ENCODE measurements at regions not wholly inside any gene's neighbourhood (a gene's known extent, or its start where the extent isn't known, plus 50 kb on each side); places are given as distances from the start of the nearest gene placed in this dataset.

GRCh38 chr4:181645489-181645888 is 597.7 kb upstream of the TENM3 start:
- Histone ChIP-seq H3K27me3 (replicated peaks in 1 of 7) (no peaks in the 10 kb centered on the region), H3K4me1 (no peaks in the 10 kb centered on the region), H3K27ac (no peak overlapping the region), H3K36me3 (no peaks in the 10 kb centered on the region), H3K4me3 (no peak overlapping the region), H3K9me3 (peaks cover 0 to 16% (median 3%) of the 10 kb centered on the region in 8 donors)
- TF ChIP-seq POLR2A (IDR thresholded peaks at IDR 0.05) (no peak), POLR2AphosphoS5 (IDR thresholded peaks at IDR 0.05) (no peak), CTCF (IDR thresholded peaks at IDR 0.05 in 8 of 11, conservative IDR thresholded peaks at IDR 0.05 in 3 of 11) (no peak)
- intact Hi-C loops (cut with DNase I; ENCODE audit: low total_unique reads), result no loop called here
- WGBS, 5 donors, result 21 to 45% (median 28%) methylated on average over 2 of the region's 2 CpGs
- no peak for DNase-seq

GRCh38 chr4:181646864-181647263 is 596.3 kb upstream of the TENM3 start:
- intact Hi-C loops (cut with DNase I; ENCODE audit: low total_unique reads), result no loop called here

GRCh38 chr4:181647396-181648147 is 595.6 kb upstream of the TENM3 start:
- no peak for TF ChIP-seq POLR2AphosphoS5 (IDR thresholded peaks at IDR 0.05)
- no peak for TF ChIP-seq POLR2A (IDR thresholded peaks at IDR 0.05)
- TF ChIP-seq CTCF (IDR thresholded peaks at IDR 0.05 in 8 of 11, conservative IDR thresholded peaks at IDR 0.05 in 3 of 11), result no peak
- H3K27ac ChIP-seq, result no peak overlapping the region
- H3K4me1 ChIP-seq, result no peaks in the 10 kb centered on the region
- no peaks in the 10 kb centered on the region for H3K27me3 ChIP-seq (replicated peaks in 1 of 7)
- peaks cover 0 to 6% (median 2%) of the 10 kb centered on the region in 8 donors for H3K9me3 ChIP-seq
- 58 to 66% (median 61%) methylated on average over 19 of the region's 19 CpGs for WGBS, 5 donors
- no peak overlapping the region for H3K4me3 ChIP-seq
- no peak for DNase-seq
- intact Hi-C loops (cut with DNase I; ENCODE audit: low total_unique reads), result no loop called here
- H3K36me3 ChIP-seq, result no peaks in the 10 kb centered on the region

More at GRCh38 chr4:181646864-181647263, 596.3 kb upstream of the TENM3 start:
- H3K36me3 ChIP-seq, result no peaks in the 10 kb centered on the region
- no peak for DNase-seq
- H3K9me3 ChIP-seq, result peaks cover 0 to 12% (median 3%) of the 10 kb centered on the region in 8 donors
- TF ChIP-seq CTCF (IDR thresholded peaks at IDR 0.05 in 8 of 11, conservative IDR thresholded peaks at IDR 0.05 in 3 of 11) (no peak), POLR2A (IDR thresholded peaks at IDR 0.05) (no peak), POLR2AphosphoS5 (IDR thresholded peaks at IDR 0.05) (no peak)
- H3K4me3 ChIP-seq, result no peak overlapping the region
- H3K4me1 ChIP-seq, result no peaks in the 10 kb centered on the region
- H3K27ac ChIP-seq, result no peak overlapping the region
- WGBS, 5 donors, result 80 to 86% (median 83%) methylated on average over 6 of the region's 6 CpGs
- no peaks in the 10 kb centered on the region for H3K27me3 ChIP-seq (replicated peaks in 1 of 7)

- no peak for DNase-seq
- H3K36me3 ChIP-seq, result no peaks in the 10 kb centered on the region
- WGBS, 5 donors, result 64 to 73% (median 68%) methylated on average over 4 of the region's 4 CpGs
- H3K27me3 ChIP-seq (replicated peaks in 1 of 7), result no peaks in the 10 kb centered on the region
- no peak overlapping the region for H3K4me3 ChIP-seq
- intact Hi-C loops (cut with DNase I; ENCODE audit: low total_unique reads), result no loop called here
- H3K4me1 ChIP-seq, result no peaks in the 10 kb centered on the region
- H3K27ac ChIP-seq, result no peak overlapping the region
- TF ChIP-seq CTCF (IDR thresholded peaks at IDR 0.05 in 8 of 11, conservative IDR thresholded peaks at IDR 0.05 in 3 of 11) (no peak), POLR2AphosphoS5 (IDR thresholded peaks at IDR 0.05) (no peak), POLR2A (IDR thresholded peaks at IDR 0.05) (no peak)
- no peaks in the 10 kb centered on the region for H3K9me3 ChIP-seq
Observed at GRCh38 chr4:181650033-181650825, 593.0 kb upstream of the TENM3 start.
